WTC11 (cell line): ENCODE measurements at regions not wholly inside any gene's neighbourhood (a gene's known extent, or its start where the extent isn't known, plus 50 kb on each side); places are given as distances from the start of the nearest gene placed in this dataset.

Experiments used
- ATAC-seq: fragments of 200-7000 bp; cut with Tn5 transposase; 2 replicates; pipeline ENCODE4 v1.10.0; 2021; ENCODE audit warnings: mild to moderate bottlenecking, moderate library complexity
- CTCF ChIA-PET: fragments of 300-600 bp; sonication (Branson Sonifier 250); formaldehyde crosslinking; loops from one replicate; lab custom pipeline; 2021; ENCODE audit warnings: antibody characterized with exemption; lab: Charles Lee
- POLR2A ChIA-PET: fragments of 350-600 bp; sonication (Branson Sonifier 250); formaldehyde crosslinking; loops from one replicate; lab custom pipeline; 2021; ENCODE audit warnings: antibody characterized with exemption; lab: Charles Lee
- DNase-seq: peaks from one replicate; pipeline ENCODE4 v3.0.0; 2021; ENCODE audit warnings: low spot score
- H3K27ac Mint-ChIP-seq: 2 replicates; pipeline ENCODE4 v1.8.0; 2021; ENCODE audit warnings: mixed read lengths
- H3K27me3 Mint-ChIP-seq: 2 replicates; pipeline ENCODE4 v1.8.0; 2021; ENCODE audit warnings: low read depth, mild to moderate bottlenecking, moderate library complexity, mixed read lengths
- H3K36me3 Mint-ChIP-seq: 2 replicates; pipeline ENCODE4 v1.8.0; 2021; ENCODE audit warnings: mixed read lengths
- H3K4me1 Mint-ChIP-seq: 2 replicates; pipeline ENCODE4 v1.8.0; 2022; ENCODE audit warnings: mixed read lengths
- H3K4me3 Mint-ChIP-seq: 2 replicates; pipeline ENCODE4 v1.8.0; 2021; ENCODE audit warnings: mild to moderate bottlenecking, moderate library complexity, mixed read lengths
- H3K9me3 Mint-ChIP-seq: 2 replicates; pipeline ENCODE4 v1.8.0; 2021; ENCODE audit warnings: mixed read lengths
- CDX4 ChIP-seq: fragments of 250-450 bp; sonication (Bioruptor Pico); IDR thresholded peaks from 2 replicates; pipeline ENCODE4 v1.9.0; 2021; ENCODE audit warnings: moderate library complexity, mild to moderate bottlenecking, inconsistent platforms, borderline replicate concordance
- CTCF ChIP-seq: fragments of 200-600 bp; IDR thresholded peaks from 2 replicates; pipeline ENCODE4 v1.8.0; 2022; ENCODE audit warnings: antibody characterized with exemption
- E2F4 ChIP-seq: sonication (generic); formaldehyde crosslinking; IDR thresholded peaks from 2 replicates; pipeline ENCODE4 v1.8.1; 2022; ENCODE audit warnings: low read depth, mild to moderate bottlenecking, moderate library complexity, missing genetic modification reagents, borderline replicate concordance
- EMX1 ChIP-seq: fragments of 250-450 bp; sonication (Bioruptor Pico); IDR thresholded peaks from 2 replicates; pipeline ENCODE4 v1.8.0; 2021; ENCODE audit warnings: mild to moderate bottlenecking
- ESRRA ChIP-seq: sonication (generic); formaldehyde crosslinking; IDR thresholded peaks from 2 replicates; pipeline ENCODE4 v1.8.1; 2022; ENCODE audit warnings: mild to moderate bottlenecking, missing genetic modification reagents, borderline replicate concordance
- FOXJ3 ChIP-seq: sonication (generic); formaldehyde crosslinking; IDR thresholded peaks from 2 replicates; pipeline ENCODE4 v1.9.0; 2021; ENCODE audit warnings: missing genetic modification reagents, mild to moderate bottlenecking, borderline replicate concordance
- FOXK1 ChIP-seq: sonication (generic); formaldehyde crosslinking; IDR thresholded peaks from 2 replicates; pipeline ENCODE4 v1.8.0; 2022; ENCODE audit warnings: mild to moderate bottlenecking, moderate library complexity, missing genetic modification reagents
- HMGXB4 ChIP-seq: sonication (generic); formaldehyde crosslinking; IDR thresholded peaks from 2 replicates; pipeline ENCODE4 v1.8.1; 2023; ENCODE audit warnings: mild to moderate bottlenecking, moderate library complexity, missing genetic modification reagents
- MLX ChIP-seq: sonication (generic); formaldehyde crosslinking; IDR thresholded peaks from 2 replicates; pipeline ENCODE4 v1.8.1; 2023; ENCODE audit warnings: mild to moderate bottlenecking, missing genetic modification reagents, moderate library complexity
- MYBL2 ChIP-seq: sonication (generic); formaldehyde crosslinking; IDR thresholded peaks from 2 replicates; pipeline ENCODE4 v1.8.1; 2023; ENCODE audit warnings: mild to moderate bottlenecking, moderate library complexity, missing genetic modification reagents
- NR3C1 ChIP-seq: sonication (generic); formaldehyde crosslinking; conservative IDR thresholded peaks from 2 replicates; pipeline ENCODE4 v1.8.1; 2023; ENCODE audit warnings: low read depth, mild to moderate bottlenecking, missing genetic modification reagents
- OVOL2 ChIP-seq: fragments of 250-450 bp; sonication (Bioruptor Pico); IDR thresholded peaks from 2 replicates; pipeline ENCODE4 v1.9.0; 2021; ENCODE audit warnings: mild to moderate bottlenecking, borderline replicate concordance
- SP1 ChIP-seq: sonication (generic); formaldehyde crosslinking; conservative IDR thresholded peaks from 2 replicates; pipeline ENCODE4 v1.8.1; 2022; ENCODE audit warnings: missing genetic modification reagents
- TEAD1 ChIP-seq: sonication (generic); formaldehyde crosslinking; IDR thresholded peaks from 2 replicates; pipeline ENCODE4 v1.8.0; 2022; ENCODE audit warnings: mild to moderate bottlenecking, missing genetic modification reagents
- ZNF396 ChIP-seq: fragments of 250-450 bp; sonication (Bioruptor Pico); IDR thresholded peaks from 2 replicates; pipeline ENCODE4 v1.8.0; 2021; ENCODE audit warnings: mild to moderate bottlenecking, moderate library complexity, borderline replicate concordance
- ZNF532 ChIP-seq: fragments of 250-450 bp; sonication (Bioruptor Pico); IDR thresholded peaks from 2 replicates; pipeline ENCODE4 v1.9.0; 2021; ENCODE audit warnings: mild to moderate bottlenecking, borderline replicate concordance
- ZNF671 ChIP-seq: fragments of 250-450 bp; sonication (Bioruptor Pico); IDR thresholded peaks from 2 replicates; pipeline ENCODE4 v1.8.0; 2021; ENCODE audit warnings: mild to moderate bottlenecking

GRCh38 chr1:216847397-216848036 lies 124.3 kb upstream of the ESRRG start (continued):
- TF ChIP-seq HMGXB4 (CRISPR knock-in tag): no peak
- TF ChIP-seq ZNF671: no peak
- TF ChIP-seq MYBL2 (CRISPR knock-in tag): no peak
- TF ChIP-seq FOXK1 (CRISPR knock-in tag): no peak
- TF ChIP-seq MLX: no peak
- TF ChIP-seq ESRRA (CRISPR knock-in tag): no peak
- TF ChIP-seq NR3C1: no peak
- no peak for TF ChIP-seq CTCF
- no peak for TF ChIP-seq SP1 (CRISPR knock-in tag)
- TF ChIP-seq CDX4 (CRISPR knock-in tag): no peak
- TF ChIP-seq, all 79 proteins: peak for 0

- no peaks in the 10 kb centered on the region for H3K36me3 Mint-ChIP-seq
- H3K9me3 Mint-ChIP-seq: no peaks in the 10 kb centered on the region
- no peak overlapping the region for H3K27ac Mint-ChIP-seq
- no peaks in the 10 kb centered on the region for H3K27me3 Mint-ChIP-seq
- TF ChIP-seq FOXJ3 (no peak), TEAD1 (CRISPR knock-in tag) (no peak), ZNF532 (CRISPR knock-in tag) (no peak), E2F4 (CRISPR knock-in tag) (no peak), ZNF396 (CRISPR knock-in tag) (no peak), SP1 (CRISPR knock-in tag) (no peak), FOXK1 (CRISPR knock-in tag) (no peak), EMX1 (CRISPR knock-in tag) (no peak), OVOL2 (CRISPR knock-in tag) (no peak)
- DNase-seq (no peak), ATAC-seq (no peak)
- ChIA-PET POLR2A (no interaction called here), CTCF (no interaction called here)
- no peak overlapping the region for H3K4me3 Mint-ChIP-seq
- H3K4me1 Mint-ChIP-seq: peaks cover 2% of the 10 kb centered on the region; the same call in 1 of the 2 replicates
These were observed 123.1 kb upstream of the ESRRG start for GRCh38 chr1:216846339-216846738.
